H9 (cell line): ENCODE measurements at regions not wholly inside any gene's neighbourhood (a gene's known extent, or its start where the extent isn't known, plus 50 kb on each side); places are given as distances from the start of the nearest gene placed in this dataset.

Experiments used
- DNase-seq: peaks from one replicate; pipeline ENCODE4 v3.0.0-alpha.2; 2017
- H2AFZ ChIP-seq: one replicate; pipeline ENCODE4 v1.6.1; 2013; ENCODE audit warnings: mild to moderate bottlenecking, low read length, control low read depth, moderate library complexity
- H2AK5ac ChIP-seq: 2 replicates; pipeline ENCODE4 v1.6.1; 2013; ENCODE audit warnings: low read length, control low read depth, mixed read lengths; ENCODE audit not compliant: insufficient read length
- H2BK120ac ChIP-seq: one replicate; pipeline ENCODE4 v1.6.1; 2013; ENCODE audit warnings: low read depth, mild to moderate bottlenecking, low read length, control low read depth, inconsistent platforms; ENCODE audit not compliant: poor library complexity, severe bottlenecking
- H2BK12ac ChIP-seq: 2 replicates; pipeline ENCODE4 v1.6.1; 2013; ENCODE audit warnings: low read length, control low read depth, mixed read lengths, low read depth; ENCODE audit not compliant: insufficient read length
- H2BK15ac ChIP-seq: 2 replicates; pipeline ENCODE4 v1.6.1; 2013; ENCODE audit warnings: low read depth, low read length, control low read depth
- H2BK20ac ChIP-seq: one replicate; pipeline ENCODE4 v1.6.1; 2013; ENCODE audit warnings: low read depth, mild to moderate bottlenecking, low read length, control low read depth, inconsistent platforms; ENCODE audit not compliant: poor library complexity, severe bottlenecking
- H2BK5ac ChIP-seq: 2 replicates; pipeline ENCODE4 v1.6.1; 2013; ENCODE audit warnings: low read length, control low read depth, mixed read lengths; ENCODE audit not compliant: insufficient read length
- H3K14ac ChIP-seq: 2 replicates; pipeline ENCODE4 v1.6.1; 2013; ENCODE audit warnings: low read length, control low read depth; ENCODE audit not compliant: insufficient read depth
- H3K18ac ChIP-seq: 2 replicates; pipeline ENCODE4 v1.6.1; 2013; ENCODE audit warnings: low read depth, mild to moderate bottlenecking, mixed read lengths, low read length, control low read depth; ENCODE audit not compliant: insufficient read length
- H3K23ac ChIP-seq: 2 replicates; pipeline ENCODE4 v1.6.1; 2013; ENCODE audit warnings: low read length, control low read depth, mixed read lengths, low read depth; ENCODE audit not compliant: insufficient read length
- H3K23me2 ChIP-seq: 2 replicates; pipeline ENCODE4 v1.6.1; 2013; ENCODE audit warnings: low read depth, mild to moderate bottlenecking, mixed read lengths, low read length, control low read depth; ENCODE audit not compliant: insufficient read length, poor library complexity, severe bottlenecking
- H3K27ac ChIP-seq: 2 replicates; pipeline ENCODE4 v1.5.1; 2013; ENCODE audit warnings: low read length, control low read depth, mixed read lengths, low read depth; ENCODE audit not compliant: insufficient read length
- H3K27me3 ChIP-seq: 2 replicates; pipeline ENCODE4 v1.6.1; 2013; ENCODE audit warnings: low read length, control low read depth, inconsistent platforms; ENCODE audit not compliant: insufficient read depth
- H3K4ac ChIP-seq: 2 replicates; pipeline ENCODE4 v1.6.1; 2013; ENCODE audit warnings: low read depth, mild to moderate bottlenecking, control low read depth, inconsistent platforms, low read length, moderate library complexity
- H3K4me1 ChIP-seq: 2 replicates; pipeline ENCODE4 v1.6.1; 2013; ENCODE audit warnings: low read length, control low read depth, inconsistent platforms; ENCODE audit not compliant: insufficient read depth
- H3K4me2 ChIP-seq: 2 replicates; pipeline ENCODE4 v1.6.1; 2013; ENCODE audit warnings: low read length, control low read depth, mixed read lengths; ENCODE audit not compliant: insufficient read length, insufficient read depth
- H3K56ac ChIP-seq: 2 replicates; pipeline ENCODE4 v1.6.1; 2013; ENCODE audit warnings: low read depth, mild to moderate bottlenecking, mixed read lengths, low read length, control low read depth; ENCODE audit not compliant: insufficient read length
- H3K79me1 ChIP-seq: 2 replicates; pipeline ENCODE4 v1.6.1; 2013; ENCODE audit warnings: low read depth, mild to moderate bottlenecking, moderate library complexity, low read length, control low read depth, inconsistent platforms; ENCODE audit not compliant: insufficient read depth, poor library complexity, severe bottlenecking
- H3K79me2 ChIP-seq: 2 replicates; pipeline ENCODE4 v1.6.1; 2013; ENCODE audit warnings: low read length, control low read depth, inconsistent platforms; ENCODE audit not compliant: insufficient read depth
- H3K9ac ChIP-seq: 2 replicates; pipeline ENCODE4 v1.6.1; 2013; ENCODE audit warnings: low read length, control low read depth, mixed read lengths; ENCODE audit not compliant: insufficient read length; ENCODE audit errors: extremely low read depth
- H3K9me3 ChIP-seq: one replicate; pipeline ENCODE4 v1.6.1; 2013; ENCODE audit warnings: low read depth, low read length, inconsistent platforms; ENCODE audit not compliant: control insufficient read depth
- H3T11ph ChIP-seq: one replicate; pipeline ENCODE4 v1.6.1; 2013; ENCODE audit warnings: mild to moderate bottlenecking, low read length, control low read depth, inconsistent platforms
- H4K20me1 ChIP-seq: one replicate; pipeline ENCODE4 v1.6.1; 2013; ENCODE audit not compliant: control insufficient read depth, insufficient read length, insufficient read depth
- H4K5ac ChIP-seq: 2 replicates; pipeline ENCODE4 v1.6.1; 2013; ENCODE audit warnings: low read depth, mild to moderate bottlenecking, mixed read lengths, low read length, control low read depth; ENCODE audit not compliant: insufficient read length
- H4K8ac ChIP-seq: replicated peaks from 2 replicates; pipeline ENCODE4 v1.6.1; 2013; ENCODE audit warnings: low read length, control low read depth, mixed read lengths, low read depth; ENCODE audit not compliant: insufficient read length
- H4K91ac ChIP-seq: 2 replicates; pipeline ENCODE4 v1.6.1; 2013; ENCODE audit warnings: low read depth, mild to moderate bottlenecking, moderate library complexity, mixed read lengths, low read length, control low read depth; ENCODE audit not compliant: insufficient read length
- H3K27ac Mint-ChIP-seq, 3 experiments: 2 replicates in 2 of 3; 3 replicates in 1 of 3; pipeline ENCODE4 v1.8.0; 2020 to 2021; ENCODE audit warnings: mixed read lengths in 3 of 3, mild to moderate bottlenecking in 1 of 3, moderate library complexity in 1 of 3
- H3K27me3 Mint-ChIP-seq: 2 replicates; pipeline ENCODE4 v1.8.0; 2021; ENCODE audit warnings: low read depth, mild to moderate bottlenecking, moderate library complexity, mixed read lengths
- H3K36me3 Mint-ChIP-seq, 3 experiments: 2 replicates in 2 of 3; 3 replicates in 1 of 3; pipeline ENCODE4 v1.8.0; 2020 to 2021; ENCODE audit warnings: low read depth in 3 of 3, mixed read lengths in 3 of 3; ENCODE audit not compliant: insufficient read depth in 1 of 3
- H3K4me1 Mint-ChIP-seq, 2 experiments: 2 replicates each; pipeline ENCODE4 v1.8.0; 2020; ENCODE audit warnings: mixed read lengths in 2 of 2
- H3K4me3 Mint-ChIP-seq, 2 experiments: 2 replicates in 1 of 2; 3 replicates in 1 of 2; pipeline ENCODE4 v1.8.0; 2020 to 2021; ENCODE audit warnings: mild to moderate bottlenecking in 2 of 2, mixed read lengths in 2 of 2, moderate library complexity in 1 of 2
- H3K9me3 Mint-ChIP-seq, 2 experiments: 2 replicates in 1 of 2; 3 replicates in 1 of 2; pipeline ENCODE4 v1.8.0; 2020; ENCODE audit warnings: mild to moderate bottlenecking in 2 of 2, mixed read lengths in 2 of 2, moderate library complexity in 1 of 2
- CTCF ChIP-seq: fragments of 200-600 bp; sonication (generic); conservative IDR thresholded peaks from 3 replicates; pipeline ENCODE4 v1.8.0; 2021; ENCODE audit warnings: antibody characterized with exemption, mild to moderate bottlenecking
- WGBS: extraction: QIAGEN DNeasy Blood & Tissue Kit; methylation state at CpG from one replicate; pipeline ENCODE4 v1.1.7; 2013; ENCODE audit warnings: missing lambda C conversion rate, low lambda C conversion rate, mixed read lengths; ENCODE audit not compliant: insufficient read length; ENCODE audit errors: extremely low coverage; 5-methylcytosine and 5-hydroxymethylcytosine counted together

GRCh38 chr14:51430633-51431032 is 190.6 kb downstream of the TMX1 start:
- no peak for TF ChIP-seq CTCF
- Histone ChIP-seq H3K23ac (no peak overlapping the region), H3K4me2 (no peak overlapping the region), H3K79me1 (no peaks in the 10 kb centered on the region), H2BK12ac (no peak overlapping the region), H2BK5ac (no peak overlapping the region), H2BK120ac (no peak overlapping the region), H3K9ac (no peak overlapping the region), H3K18ac (no peak overlapping the region), H4K20me1 (no peaks in the 10 kb centered on the region), H3K23me2 (no peaks in the 10 kb centered on the region), H3K4me1 (no peaks in the 10 kb centered on the region; the same call in 1 of the 2 replicates), H3T11ph (no peak overlapping the region), H3K56ac (no peak overlapping the region), H2BK15ac (no peak overlapping the region), H4K8ac (no peak overlapping the region), H3K79me2 (no peaks in the 10 kb centered on the region), H4K5ac (no peak overlapping the region), H4K91ac (no peak overlapping the region), H2AK5ac (no peak overlapping the region), H3K4ac (no peak overlapping the region), H2AFZ (no peak overlapping the region), H3K9me3 (no peaks in the 10 kb centered on the region), H3K27ac (no peak overlapping the region), H3K14ac (no peak overlapping the region), H3K27me3 (no peaks in the 10 kb centered on the region), H2BK20ac (no peak overlapping the region)
- no peak for DNase-seq
- Mint-ChIP-seq H3K4me1 (peaks cover 27 to 28% of the 10 kb centered on the region in 2 experiments), H3K4me3 (no peak overlapping the region), H3K27ac (peak overlapping the region in 2 of 3 experiments; percentile 53 to 71; a peak in 4 of 7 replicates), H3K36me3 (no peaks in the 10 kb centered on the region), H3K27me3 (no peaks in the 10 kb centered on the region), H3K9me3 (no peaks in the 10 kb centered on the region)
- no CpG with 5 or more reads among the region's 3 CpGs for WGBS
